ENCODE measurements at regions not wholly inside any gene's neighbourhood (a gene's known extent, or its start where the extent isn't known, plus 50 kb on each side); places are given as distances from the start of the nearest gene placed in this dataset.

- TF ChIP-seq TAF7 (optimal IDR thresholded peaks at IDR 0.05; ENCODE audit: borderline replicate concordance, low read depth, low read length) (no peak), SP2 (IDR thresholded peaks at IDR 0.05; ENCODE audit: low read length) (no peak)
Observed at GRCh38 chr17:71710816-71711215, 410.0 kb upstream of the SOX9 start (continued).
